B cell (primary cell): ENCODE measurements at regions not wholly inside any gene's neighbourhood (a gene's known extent, or its start where the extent isn't known, plus 50 kb on each side); places are given as distances from the start of the nearest gene placed in this dataset.

Experiments used
- EZH2 ChIP-seq: IDR thresholded peaks from 2 replicates; pipeline ENCODE4 v1.6.1; 2012; ENCODE audit warnings: borderline replicate concordance, low read depth, mild to moderate bottlenecking, moderate library complexity, low read length; ENCODE audit not compliant: insufficient read depth, poor library complexity, severe bottlenecking
- TF ChIP-seq, protein P1 (sequence below): fragments of 200-600 bp; IDR thresholded peaks from one replicate; pipeline ENCODE4 v1.8.0; 2022; ENCODE audit warnings: antibody characterized with exemption, mild to moderate bottlenecking

DNA sequence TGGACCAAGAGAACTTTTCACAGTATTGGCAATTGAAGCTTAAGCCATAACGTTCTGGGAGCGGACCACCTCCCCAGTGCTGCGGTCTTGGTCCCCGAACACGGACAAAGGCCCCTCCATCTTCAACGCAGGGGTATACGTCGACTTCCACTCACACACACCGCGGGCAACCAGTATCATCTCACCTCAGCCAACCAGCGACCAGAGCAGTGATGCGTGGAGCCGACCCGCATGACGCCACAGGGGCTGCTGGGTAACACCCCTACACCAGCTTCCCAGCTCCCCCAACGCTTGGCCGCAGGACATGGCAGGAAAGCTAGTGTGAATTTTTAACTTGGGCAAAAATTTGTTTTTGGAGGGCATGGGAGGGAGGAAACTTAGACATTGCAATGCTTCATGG lies 77.3 kb upstream of the PLCXD3 start:
- TF ChIP-seq, protein P1, sequence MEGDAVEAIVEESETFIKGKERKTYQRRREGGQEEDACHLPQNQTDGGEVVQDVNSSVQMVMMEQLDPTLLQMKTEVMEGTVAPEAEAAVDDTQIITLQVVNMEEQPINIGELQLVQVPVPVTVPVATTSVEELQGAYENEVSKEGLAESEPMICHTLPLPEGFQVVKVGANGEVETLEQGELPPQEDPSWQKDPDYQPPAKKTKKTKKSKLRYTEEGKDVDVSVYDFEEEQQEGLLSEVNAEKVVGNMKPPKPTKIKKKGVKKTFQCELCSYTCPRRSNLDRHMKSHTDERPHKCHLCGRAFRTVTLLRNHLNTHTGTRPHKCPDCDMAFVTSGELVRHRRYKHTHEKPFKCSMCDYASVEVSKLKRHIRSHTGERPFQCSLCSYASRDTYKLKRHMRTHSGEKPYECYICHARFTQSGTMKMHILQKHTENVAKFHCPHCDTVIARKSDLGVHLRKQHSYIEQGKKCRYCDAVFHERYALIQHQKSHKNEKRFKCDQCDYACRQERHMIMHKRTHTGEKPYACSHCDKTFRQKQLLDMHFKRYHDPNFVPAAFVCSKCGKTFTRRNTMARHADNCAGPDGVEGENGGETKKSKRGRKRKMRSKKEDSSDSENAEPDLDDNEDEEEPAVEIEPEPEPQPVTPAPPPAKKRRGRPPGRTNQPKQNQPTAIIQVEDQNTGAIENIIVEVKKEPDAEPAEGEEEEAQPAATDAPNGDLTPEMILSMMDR = no peak
- TF ChIP-seq EZH2 = no peak
